HG03460 (cell line): ENCODE measurements at regions not wholly inside any gene's neighbourhood (a gene's known extent, or its start where the extent isn't known, plus 50 kb on each side); places are given as distances from the start of the nearest gene placed in this dataset.

Experiments
- ATAC-seq: cut with Tn5 transposase; IDR thresholded peaks from one replicate; pipeline ENCODE4 v1.9.1; 2021; ENCODE audit not compliant: unreplicated experiment

- ATAC-seq, result no peak
Observed at GRCh38 chr2:56703001-56703400, 519.2 kb downstream of the CCDC85A start.

DNA sequence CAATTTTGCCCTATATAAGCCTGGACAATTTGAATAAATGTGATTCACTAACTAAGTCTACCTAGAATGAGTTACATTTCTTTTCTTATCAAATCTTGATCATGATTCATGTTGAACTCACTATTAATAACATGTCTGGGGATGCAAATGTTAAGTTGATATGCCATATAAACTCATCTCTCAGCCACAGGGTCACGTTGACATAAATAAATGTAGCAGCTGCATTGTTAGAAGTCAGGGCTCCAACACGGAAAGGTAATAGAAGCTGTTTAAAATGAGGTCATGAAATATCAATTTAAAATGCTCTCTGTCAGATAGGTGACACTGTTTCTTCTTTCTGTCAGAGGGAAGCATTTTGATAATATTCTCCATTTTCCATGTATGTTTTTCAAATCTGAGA lies 521.9 kb downstream of the CCDC85A start:
- no peak for ATAC-seq

GRCh38 chr2:56707218-56707617 lies 523.4 kb downstream of the CCDC85A start:
- no peak for ATAC-seq

DNA sequence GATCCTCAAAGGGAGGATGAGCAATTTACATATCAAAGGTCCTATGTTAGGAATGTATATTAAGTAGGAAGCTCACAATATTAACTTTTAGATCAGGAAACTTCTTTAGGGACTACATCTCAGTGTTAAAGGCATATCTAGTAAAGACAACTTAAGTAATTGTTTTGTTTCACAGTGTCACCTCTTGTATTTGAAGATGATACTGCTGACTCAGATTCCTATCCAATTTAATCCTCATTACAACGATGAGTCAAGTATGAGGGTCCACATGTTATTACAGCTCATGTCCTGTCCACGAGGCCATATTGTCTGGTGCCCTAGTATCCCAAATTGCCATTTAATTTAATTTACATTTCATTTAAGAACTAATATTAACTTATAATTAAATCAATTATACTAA lies 523.9 kb downstream of the CCDC85A start:
- ATAC-seq, result no peak

GRCh38 chr2:56709181-56709580 lies 525.4 kb downstream of the CCDC85A start:
- ATAC-seq, result no peak

DNA sequence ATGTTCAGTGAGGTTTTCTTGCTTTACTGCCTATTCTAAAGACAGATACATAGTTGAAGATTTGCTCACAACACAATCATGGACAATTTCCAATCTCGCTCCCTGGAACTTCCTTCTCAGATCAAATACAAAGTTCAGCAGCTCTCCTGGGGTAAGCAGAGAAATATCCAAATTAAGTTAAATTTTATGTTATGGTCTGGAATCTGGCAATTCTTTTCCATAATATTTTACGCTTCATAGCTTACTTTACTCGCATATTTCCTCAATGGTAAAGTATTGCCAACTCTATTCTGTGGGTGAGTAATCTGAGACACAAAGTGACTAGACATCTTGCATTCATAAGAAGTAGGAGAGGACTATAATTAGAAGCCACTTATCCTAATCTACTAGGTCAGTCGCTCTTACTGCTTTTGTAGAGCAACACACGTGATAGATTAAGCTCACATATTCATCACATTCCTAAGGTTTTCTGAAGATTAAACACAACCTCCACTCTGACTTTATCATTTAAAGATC lies 529.4 kb downstream of the CCDC85A start:
- no peak for ATAC-seq

GRCh38 chr2:56713978-56714377 lies 530.2 kb downstream of the CCDC85A start:
- no peak for ATAC-seq

DNA sequence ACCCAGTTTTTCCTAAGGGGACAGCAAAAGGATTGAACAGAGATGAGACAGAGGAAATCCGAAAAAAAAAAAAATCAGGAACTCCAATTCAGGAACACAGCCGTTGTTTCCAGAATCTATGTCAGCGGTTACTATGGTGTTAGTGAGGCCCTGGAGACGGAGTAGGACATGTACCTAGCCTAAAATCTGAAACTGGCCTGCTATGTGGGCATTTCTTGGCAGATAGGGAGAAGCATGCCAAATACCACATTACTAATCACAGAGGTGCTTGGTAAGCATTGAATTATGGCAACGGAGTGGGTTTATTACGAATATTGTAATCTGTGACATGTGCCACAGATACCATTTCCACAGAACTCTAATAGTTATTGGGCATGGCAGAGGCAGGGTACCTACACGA lies 530.6 kb downstream of the CCDC85A start:
- no peak for ATAC-seq

GRCh38 chr2:56715683-56716082 lies 531.9 kb downstream of the CCDC85A start:
- no peak for ATAC-seq

- no peak for ATAC-seq
Observed at GRCh38 chr2:56718413-56718812, 534.6 kb downstream of the CCDC85A start.

GRCh38 chr2:56729212-56729611 lies 545.4 kb downstream of the CCDC85A start:
- no peak for ATAC-seq

DNA sequence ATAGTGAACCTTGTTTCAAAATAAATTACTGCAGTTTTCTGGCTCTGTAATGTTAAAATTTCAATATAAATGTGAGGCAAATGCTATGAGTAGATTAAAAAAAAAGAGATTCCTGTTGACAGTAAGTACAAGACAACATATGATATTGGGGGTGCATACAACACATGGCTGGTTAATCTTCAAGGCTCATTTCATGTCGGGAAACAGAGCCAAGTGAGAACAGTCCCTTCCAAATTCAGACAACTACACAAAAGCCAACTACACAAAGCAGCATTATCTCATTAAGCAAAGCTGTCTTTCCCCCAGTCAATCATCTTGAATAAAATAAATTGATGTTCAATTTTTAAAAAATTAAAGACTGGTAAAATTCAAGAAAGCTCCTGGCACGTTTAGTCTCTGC lies 549.2 kb downstream of the CCDC85A start:
- ATAC-seq, result no peak

DNA sequence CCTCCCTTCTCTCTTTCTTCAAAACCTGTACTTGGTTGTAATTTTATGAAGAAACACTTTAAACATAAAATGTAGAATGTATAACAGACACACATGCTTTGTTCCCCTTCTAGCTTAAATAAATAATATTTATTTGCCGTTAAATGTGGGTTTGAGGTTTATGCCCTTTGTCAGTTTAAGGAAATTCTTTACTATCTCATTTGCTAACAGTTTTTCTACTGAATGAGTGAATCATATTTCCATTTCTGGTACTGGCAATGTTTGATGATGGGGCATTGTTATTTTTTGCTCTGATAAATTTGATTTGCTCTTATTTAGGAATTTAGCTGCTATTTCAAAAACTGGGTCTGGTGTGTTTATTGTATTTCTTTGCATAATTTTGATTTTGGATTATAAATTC lies 555.6 kb downstream of the CCDC85A start:
- no peak for ATAC-seq

DNA sequence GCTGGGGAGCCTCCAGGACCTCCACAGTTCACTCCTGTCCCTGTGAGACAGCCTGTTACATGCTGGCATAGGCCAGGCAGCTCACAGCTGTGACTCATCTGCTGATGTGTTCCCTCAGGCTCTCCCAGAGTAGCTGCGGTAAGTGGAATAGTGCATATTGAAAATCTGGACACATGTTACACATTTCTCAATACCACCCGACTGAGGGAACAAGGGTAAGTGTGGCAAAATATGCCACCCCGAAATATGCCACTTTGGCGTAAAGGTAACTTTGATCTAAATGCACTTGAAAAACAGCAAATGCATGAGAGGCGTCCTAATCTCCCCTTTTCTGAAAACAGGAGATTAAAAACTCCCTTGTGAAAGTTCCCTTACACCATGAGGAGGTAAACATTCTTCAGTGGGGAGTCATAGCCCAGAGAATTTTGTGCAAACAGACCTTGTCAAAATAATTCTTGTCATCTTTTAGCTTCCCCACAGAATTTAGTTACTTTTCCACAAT lies 557.9 kb downstream of the CCDC85A start:
- ATAC-seq, result no peak

- no peak for ATAC-seq
Observed at GRCh38 chr2:56743807-56744206, 560.0 kb downstream of the CCDC85A start.

DNA sequence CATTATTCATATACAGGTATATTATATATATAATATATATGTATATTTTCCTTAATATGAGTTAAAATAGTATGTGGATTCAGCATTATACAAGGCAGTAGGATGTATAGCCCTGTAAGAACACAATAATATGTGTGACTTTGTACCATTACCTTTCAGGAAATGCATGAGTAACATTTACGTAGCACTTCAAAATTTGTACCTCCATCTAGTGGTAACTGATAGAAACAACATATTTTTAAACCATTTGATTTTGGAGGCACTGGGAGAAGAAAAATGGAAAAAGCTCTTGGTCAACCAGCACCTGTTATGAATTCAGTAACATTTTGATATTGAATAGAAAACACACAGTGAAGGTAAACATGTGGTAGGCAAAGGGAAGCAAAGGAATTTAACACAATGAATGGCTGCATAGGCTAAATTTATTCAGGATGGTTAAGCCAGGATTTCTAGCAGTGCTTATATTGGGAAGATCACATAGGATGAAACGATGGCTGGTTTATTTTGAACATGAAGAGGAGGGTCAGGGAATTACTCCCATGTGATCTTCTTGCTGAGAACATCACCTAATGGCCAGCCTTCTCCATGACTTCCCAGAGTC lies 565.5 kb downstream of the CCDC85A start:
- no peak for ATAC-seq

GRCh38 chr2:56753182-56753581 lies 569.4 kb downstream of the CCDC85A start:
- no peak for ATAC-seq

- ATAC-seq, result no peak
Observed at GRCh38 chr2:56754066-56754615, 570.4 kb downstream of the CCDC85A start.

DNA sequence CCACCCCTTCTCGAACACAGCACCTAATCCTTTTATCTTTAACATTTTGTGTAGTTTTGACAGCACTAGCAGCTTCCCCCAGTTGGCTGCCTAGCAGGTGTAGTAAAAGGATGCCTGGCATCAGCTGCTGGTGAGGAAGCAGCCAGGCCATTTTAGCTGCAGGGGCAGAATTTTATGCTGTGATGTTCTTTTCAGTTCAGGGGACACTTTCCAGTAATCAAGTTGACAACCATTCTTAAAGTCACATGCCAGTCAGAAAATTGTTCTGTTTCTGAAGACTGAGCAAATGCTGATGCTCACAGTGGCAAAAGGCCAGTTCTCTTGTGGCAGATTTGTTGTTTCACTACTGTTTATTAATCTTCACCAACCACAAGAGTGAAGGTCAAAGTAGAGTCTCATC lies 570.8 kb downstream of the CCDC85A start:
- no peak for ATAC-seq

DNA sequence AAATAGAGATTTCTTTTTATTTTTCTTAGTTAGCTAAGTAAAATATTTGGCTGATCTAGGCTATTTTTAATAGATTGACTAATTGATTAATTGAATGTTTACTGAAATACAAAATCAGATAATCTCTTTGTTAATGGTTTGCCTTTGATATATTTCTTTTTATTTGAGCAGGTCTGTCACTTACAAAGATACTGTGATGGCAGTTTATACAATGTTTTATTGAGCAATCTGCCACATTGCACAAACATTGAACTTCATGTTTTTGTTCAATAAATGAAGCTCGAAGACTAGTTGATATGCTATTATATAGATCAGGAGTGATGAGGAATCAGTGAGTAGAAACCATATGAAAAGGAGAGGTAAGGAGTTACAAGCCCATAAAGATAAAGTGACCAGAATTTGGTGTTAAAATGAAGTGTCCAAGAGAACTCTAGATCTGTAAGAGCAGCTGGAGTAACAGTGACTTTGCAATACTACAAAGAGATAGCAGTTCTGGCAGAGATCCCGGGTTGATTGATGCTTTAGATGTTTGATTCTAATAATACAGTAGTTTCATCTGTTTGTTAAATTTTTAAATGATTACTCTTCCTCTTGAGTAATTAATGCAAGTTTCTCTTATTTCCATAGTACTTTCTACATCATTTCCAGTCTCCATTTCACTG lies 574.2 kb downstream of the CCDC85A start:
- ATAC-seq, result no peak

DNA sequence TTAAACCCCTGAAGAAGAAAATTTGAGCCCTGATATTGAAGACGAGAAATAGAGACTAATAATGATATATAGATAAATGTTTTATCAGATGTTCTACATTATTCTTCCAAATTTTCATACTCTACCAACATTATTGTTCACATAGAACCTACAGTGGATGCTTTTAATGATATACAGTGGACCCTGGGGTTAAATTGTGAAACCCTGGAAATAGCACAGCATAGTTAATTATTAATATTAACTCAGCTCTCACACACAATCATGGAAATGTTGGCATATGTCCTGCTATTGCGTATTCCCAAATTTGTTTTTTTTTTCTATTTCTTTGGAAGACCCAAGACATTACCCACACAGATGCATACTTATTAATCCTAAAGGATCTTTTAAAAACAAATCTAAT lies 579.9 kb downstream of the CCDC85A start:
- no peak for ATAC-seq

DNA sequence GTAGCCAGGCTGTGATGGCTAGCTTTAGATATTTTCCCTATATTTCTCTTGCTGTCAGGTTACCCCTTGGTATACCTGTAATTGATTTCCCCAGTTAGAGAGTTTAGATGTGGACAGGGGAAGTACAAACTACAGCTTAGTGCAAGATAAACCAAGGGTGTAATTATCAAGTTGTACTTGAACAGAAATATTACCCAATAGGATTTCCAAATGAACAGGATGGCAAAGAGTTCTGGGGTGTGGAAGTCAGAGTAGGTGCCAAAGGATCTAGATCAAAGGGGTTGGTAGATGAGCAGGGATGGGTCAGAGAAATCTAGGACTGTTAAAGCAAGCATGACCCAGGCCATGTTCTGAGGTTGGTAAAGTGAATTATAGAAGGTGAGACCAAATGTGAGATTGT lies 585.2 kb downstream of the CCDC85A start:
- no peak for ATAC-seq
